ENCODE measurements at regions not wholly inside any gene's neighbourhood (a gene's known extent, or its start where the extent isn't known, plus 50 kb on each side); places are given as distances from the start of the nearest gene placed in this dataset.
A peak's percentile ranks its signal among the peaks of the same experiment; 100 is the strongest.

- Histone ChIP-seq H3K79me2 (ENCODE audit: insufficient read depth, low read length) (no peaks in the 10 kb centered on the region), H3K4me3 (ENCODE audit: insufficient read depth, low read depth, low read length) (no peak overlapping the region), H3K27ac (ENCODE audit: low read depth, low read length) (no peak overlapping the region), H3K9me3 (ENCODE audit: insufficient read depth, low read depth, low read length) (no peaks in the 10 kb centered on the region), H3K9ac (ENCODE audit: low read length) (no peak overlapping the region), H3K27me3 (ENCODE audit: insufficient read depth, low read length) (no peaks in the 10 kb centered on the region), H3K36me3 (ENCODE audit: insufficient read depth, low read length) (no peaks in the 10 kb centered on the region), H4K20me1 (ENCODE audit: insufficient read depth, low read length) (no peaks in the 10 kb centered on the region), H2AFZ (ENCODE audit: low read depth, low read length) (no peak overlapping the region), H3K4me2 (ENCODE audit: low read length) (no peak overlapping the region), H3K4me1 (ENCODE audit: insufficient read depth, low read length) (no peaks in the 10 kb centered on the region)
- Mint-ChIP-seq H3K4me3 (ENCODE audit: unreplicated experiment) (no peak overlapping the region), H3K9me3 (ENCODE audit: unreplicated experiment) (peaks cover 5% of the 10 kb centered on the region), H3K4me1 (ENCODE audit: low read depth, unreplicated experiment) (no peaks in the 10 kb centered on the region), H3K27me3 (ENCODE audit: low read depth, unreplicated experiment) (no peaks in the 10 kb centered on the region), H3K36me3 (ENCODE audit: low read depth, unreplicated experiment) (no peaks in the 10 kb centered on the region), H3K27ac (ENCODE audit: unreplicated experiment) (no peak overlapping the region)
- TF ChIP-seq EZH2 (IDR thresholded peaks at IDR 0.05; ENCODE audit: insufficient read depth, low read length) = no peak
- TF ChIP-seq CTCF (IDR thresholded peaks at IDR 0.05; ENCODE audit: insufficient read depth, low read depth, low read length) = no peak
- DNase-seq (ENCODE audit: low read depth) (peak; percentile 51), FAIRE-seq (peak; percentile 47)
These were observed 169.7 kb downstream of the NPR3 start for GRCh38 chr5:32880796-32881195.

DNA sequence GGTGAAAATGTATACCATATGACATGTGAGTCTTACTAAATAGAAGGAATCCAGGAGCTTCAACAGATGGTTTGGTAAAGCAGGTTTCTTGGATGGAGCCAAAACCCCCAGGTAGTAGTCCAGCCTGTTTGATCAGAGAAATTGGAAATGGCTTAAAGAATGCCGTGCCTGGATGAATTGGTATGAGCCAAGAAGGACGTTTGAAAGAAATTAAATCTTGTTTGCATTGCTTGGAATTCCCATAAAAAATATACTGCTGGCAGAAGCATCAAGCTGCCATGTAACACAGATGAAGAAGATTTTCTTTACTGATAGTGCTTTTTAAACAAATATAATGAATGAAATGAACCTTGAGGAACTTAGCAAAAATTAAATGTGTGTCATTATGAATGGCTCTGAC is 176.3 kb downstream of the NPR3 start:
- no peak overlapping the region for H3K4me2 ChIP-seq (ENCODE audit: low read length)
- no peaks in the 10 kb centered on the region for H3K36me3 Mint-ChIP-seq (ENCODE audit: low read depth, unreplicated experiment)
- H3K9ac ChIP-seq (ENCODE audit: low read length) = no peak overlapping the region
- no peak overlapping the region for H3K27ac ChIP-seq (ENCODE audit: low read depth, low read length)
- DNase-seq (ENCODE audit: low read depth) = no peak
- H3K79me2 ChIP-seq (ENCODE audit: insufficient read depth, low read length) = no peaks in the 10 kb centered on the region
- no peak overlapping the region for H3K27ac Mint-ChIP-seq (ENCODE audit: unreplicated experiment)
- no peaks in the 10 kb centered on the region for H3K9me3 ChIP-seq (ENCODE audit: insufficient read depth, low read depth, low read length)
- H2AFZ ChIP-seq (ENCODE audit: low read depth, low read length) = no peak overlapping the region
- no peaks in the 10 kb centered on the region for H4K20me1 ChIP-seq (ENCODE audit: insufficient read depth, low read length)
- H3K4me1 Mint-ChIP-seq (ENCODE audit: low read depth, unreplicated experiment) = no peaks in the 10 kb centered on the region
- H3K27me3 Mint-ChIP-seq (ENCODE audit: low read depth, unreplicated experiment) = peaks cover 3% of the 10 kb centered on the region
- no peaks in the 10 kb centered on the region for H3K9me3 Mint-ChIP-seq (ENCODE audit: unreplicated experiment)
- no peak overlapping the region for H3K4me3 ChIP-seq (ENCODE audit: insufficient read depth, low read depth, low read length)
- no peaks in the 10 kb centered on the region for H3K27me3 ChIP-seq (ENCODE audit: insufficient read depth, low read length)
- TF ChIP-seq EZH2 (IDR thresholded peaks at IDR 0.05; ENCODE audit: insufficient read depth, low read length) (no peak), CTCF (IDR thresholded peaks at IDR 0.05; ENCODE audit: insufficient read depth, low read depth, low read length) (no peak)
- no peaks in the 10 kb centered on the region for H3K36me3 ChIP-seq (ENCODE audit: insufficient read depth, low read length)
- H3K4me1 ChIP-seq (ENCODE audit: insufficient read depth, low read length) = no peaks in the 10 kb centered on the region
- no peak overlapping the region for H3K4me3 Mint-ChIP-seq (ENCODE audit: unreplicated experiment)
- FAIRE-seq = no peak

DNA sequence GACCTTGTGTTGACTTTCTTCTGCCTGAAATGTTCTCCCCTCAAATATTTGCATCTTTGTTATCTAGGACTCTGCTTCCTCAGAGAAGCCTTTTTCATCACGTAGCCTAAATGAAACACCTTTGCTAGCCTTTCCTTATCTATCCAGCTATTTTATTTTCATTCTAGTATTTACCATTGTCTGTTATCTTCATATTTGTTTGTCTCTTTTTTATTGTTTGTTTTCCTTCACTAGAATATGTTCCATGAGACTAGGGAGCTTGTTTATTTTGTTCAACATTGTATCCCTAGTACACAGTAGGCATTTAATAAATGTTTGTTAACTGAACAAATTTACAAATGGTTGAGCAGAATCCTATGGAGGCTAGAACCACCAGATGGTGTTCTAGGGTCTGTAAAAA is 178.0 kb downstream of the NPR3 start:
- Histone ChIP-seq H3K9me3 (ENCODE audit: insufficient read depth, low read depth, low read length) (no peaks in the 10 kb centered on the region), H3K9ac (ENCODE audit: low read length) (no peak overlapping the region), H3K27me3 (ENCODE audit: insufficient read depth, low read length) (no peaks in the 10 kb centered on the region), H3K79me2 (ENCODE audit: insufficient read depth, low read length) (no peaks in the 10 kb centered on the region), H3K4me2 (ENCODE audit: low read length) (no peak overlapping the region), H3K4me3 (ENCODE audit: insufficient read depth, low read depth, low read length) (no peak overlapping the region), H4K20me1 (ENCODE audit: insufficient read depth, low read length) (no peaks in the 10 kb centered on the region), H3K27ac (ENCODE audit: low read depth, low read length) (no peak overlapping the region), H3K36me3 (ENCODE audit: insufficient read depth, low read length) (no peaks in the 10 kb centered on the region), H2AFZ (ENCODE audit: low read depth, low read length) (no peak overlapping the region), H3K4me1 (ENCODE audit: insufficient read depth, low read length) (no peaks in the 10 kb centered on the region)
- Mint-ChIP-seq H3K27ac (ENCODE audit: unreplicated experiment) (no peak overlapping the region), H3K27me3 (ENCODE audit: low read depth, unreplicated experiment) (peaks cover 3% of the 10 kb centered on the region), H3K9me3 (ENCODE audit: unreplicated experiment) (peaks cover under 1% of the 10 kb centered on the region), H3K36me3 (ENCODE audit: low read depth, unreplicated experiment) (no peaks in the 10 kb centered on the region), H3K4me3 (ENCODE audit: unreplicated experiment) (no peak overlapping the region), H3K4me1 (ENCODE audit: low read depth, unreplicated experiment) (no peaks in the 10 kb centered on the region)
- FAIRE-seq = no peak
- no peak for DNase-seq (ENCODE audit: low read depth)
- TF ChIP-seq EZH2 (IDR thresholded peaks at IDR 0.05; ENCODE audit: insufficient read depth, low read length) = no peak
